RWPE2 (cell line): ENCODE measurements at regions not wholly inside any gene's neighbourhood (a gene's known extent, or its start where the extent isn't known, plus 50 kb on each side); places are given as distances from the start of the nearest gene placed in this dataset.

Source experiments
- ATAC-seq: fragments of 200-7000 bp; cut with Tn5 transposase; 3 replicates; pipeline ENCODE4 v1.9.1; 2021; ENCODE audit warnings: low read depth
- DNase-seq: peaks from one replicate; pipeline ENCODE4 v3.0.0-alpha.2; 2020; ENCODE audit warnings: low spot score
- H3K27ac ChIP-seq: fragments of 450-650 bp; 2 replicates; pipeline ENCODE4 v1.5.1; 2017; ENCODE audit warnings: mild to moderate bottlenecking; ENCODE audit not compliant: poor library complexity, severe bottlenecking
- H3K27me3 ChIP-seq: fragments of 250-450 bp; sonication (Bioruptor Pico); 2 replicates; pipeline ENCODE4 v1.5.1; 2021; ENCODE audit warnings: mild to moderate bottlenecking, moderate library complexity; ENCODE audit not compliant: insufficient read depth, poor library complexity, severe bottlenecking
- H3K36me3 ChIP-seq: fragments of 250-450 bp; sonication (Bioruptor Pico); 2 replicates; pipeline ENCODE4 v1.5.1; 2020; ENCODE audit warnings: low read depth, mild to moderate bottlenecking, moderate library complexity
- H3K4me1 ChIP-seq: fragments of 250-450 bp; sonication (Bioruptor Pico); 2 replicates; pipeline ENCODE4 v1.5.1; 2021; ENCODE audit warnings: mild to moderate bottlenecking, moderate library complexity; ENCODE audit not compliant: insufficient read depth, poor library complexity, severe bottlenecking
- H3K4me3 ChIP-seq: fragments of 250-450 bp; sonication (Bioruptor Pico); 2 replicates; pipeline ENCODE4 v1.5.1; 2021; ENCODE audit warnings: mild to moderate bottlenecking, moderate library complexity; ENCODE audit not compliant: severe bottlenecking
- H3K9me3 ChIP-seq: fragments of 250-450 bp; sonication (Bioruptor Pico); 2 replicates; pipeline ENCODE4 v1.5.1; 2021; ENCODE audit warnings: mild to moderate bottlenecking, moderate library complexity; ENCODE audit not compliant: severe bottlenecking
- CTCF ChIP-seq: fragments of 450-650 bp; IDR thresholded peaks from one replicate; pipeline ENCODE4 v1.5.1; 2017; ENCODE audit warnings: mild to moderate bottlenecking, moderate library complexity; ENCODE audit not compliant: poor library complexity, severe bottlenecking

GRCh38 chr20:43292222-43292621, 102.5 kb upstream of the PTPRT start:
- no peak overlapping the region for H3K4me3 ChIP-seq
- ATAC-seq (no peak), DNase-seq (no peak)
- no peaks in the 10 kb centered on the region for H3K9me3 ChIP-seq
- TF ChIP-seq CTCF: no peak
- no peaks in the 10 kb centered on the region for H3K36me3 ChIP-seq
- no peaks in the 10 kb centered on the region for H3K4me1 ChIP-seq
- no peak overlapping the region for H3K27ac ChIP-seq
- no peaks in the 10 kb centered on the region for H3K27me3 ChIP-seq

GRCh38 chr20:43287637-43288036, 97.9 kb upstream of the PTPRT start:
- Histone ChIP-seq H3K4me1 (no peaks in the 10 kb centered on the region), H3K4me3 (no peak overlapping the region), H3K36me3 (no peaks in the 10 kb centered on the region), H3K27me3 (peaks cover 5% of the 10 kb centered on the region), H3K9me3 (no peaks in the 10 kb centered on the region), H3K27ac (no peak overlapping the region)
- DNase-seq (no peak), ATAC-seq (no peak)
- no peak for TF ChIP-seq CTCF

- DNase-seq: no peak
- Histone ChIP-seq H3K9me3 (no peaks in the 10 kb centered on the region), H3K4me1 (no peaks in the 10 kb centered on the region), H3K27me3 (peaks cover 5% of the 10 kb centered on the region), H3K36me3 (no peaks in the 10 kb centered on the region), H3K27ac (no peak overlapping the region), H3K4me3 (no peak overlapping the region)
- TF ChIP-seq CTCF: no peak
- peak; percentile 19; the same call in 1 of the 3 replicates for ATAC-seq
Observed at GRCh38 chr20:43285170-43285569, 95.5 kb upstream of the PTPRT start.

GRCh38 chr20:43284486-43284885, 94.8 kb upstream of the PTPRT start:
- Histone ChIP-seq H3K27me3 (peaks cover 5% of the 10 kb centered on the region), H3K9me3 (no peaks in the 10 kb centered on the region), H3K4me3 (no peak overlapping the region), H3K4me1 (no peaks in the 10 kb centered on the region), H3K27ac (no peak overlapping the region), H3K36me3 (no peaks in the 10 kb centered on the region)
- no peak for DNase-seq
- ATAC-seq: no peak
- TF ChIP-seq CTCF: no peak

GRCh38 chr20:43283126-43283525, 93.4 kb upstream of the PTPRT start:
- no peaks in the 10 kb centered on the region for H3K4me1 ChIP-seq
- H3K27ac ChIP-seq: no peak overlapping the region
- H3K4me3 ChIP-seq: no peak overlapping the region
- no peak for ATAC-seq
- no peak for DNase-seq
- no peaks in the 10 kb centered on the region for H3K9me3 ChIP-seq
- TF ChIP-seq CTCF: no peak
- no peaks in the 10 kb centered on the region for H3K36me3 ChIP-seq
- H3K27me3 ChIP-seq: peaks cover 5% of the 10 kb centered on the region
